WTC11 (cell line): ENCODE measurements at regions not wholly inside any gene's neighbourhood (a gene's known extent, or its start where the extent isn't known, plus 50 kb on each side); places are given as distances from the start of the nearest gene placed in this dataset.

Experiments used
- ATAC-seq: fragments of 200-7000 bp; cut with Tn5 transposase; 2 replicates; pipeline ENCODE4 v1.10.0; 2021; ENCODE audit warnings: mild to moderate bottlenecking, moderate library complexity
- CTCF ChIA-PET: fragments of 300-600 bp; sonication (Branson Sonifier 250); formaldehyde crosslinking; loops from one replicate; lab custom pipeline; 2021; ENCODE audit warnings: antibody characterized with exemption; lab: Charles Lee
- POLR2A ChIA-PET: fragments of 350-600 bp; sonication (Branson Sonifier 250); formaldehyde crosslinking; loops from one replicate; lab custom pipeline; 2021; ENCODE audit warnings: antibody characterized with exemption; lab: Charles Lee
- DNase-seq: peaks from one replicate; pipeline ENCODE4 v3.0.0; 2021; ENCODE audit warnings: low spot score
- H3K27ac Mint-ChIP-seq: 2 replicates; pipeline ENCODE4 v1.8.0; 2021; ENCODE audit warnings: mixed read lengths
- H3K27me3 Mint-ChIP-seq: 2 replicates; pipeline ENCODE4 v1.8.0; 2021; ENCODE audit warnings: low read depth, mild to moderate bottlenecking, moderate library complexity, mixed read lengths
- H3K36me3 Mint-ChIP-seq: 2 replicates; pipeline ENCODE4 v1.8.0; 2021; ENCODE audit warnings: mixed read lengths
- H3K4me1 Mint-ChIP-seq: 2 replicates; pipeline ENCODE4 v1.8.0; 2022; ENCODE audit warnings: mixed read lengths
- H3K4me3 Mint-ChIP-seq: 2 replicates; pipeline ENCODE4 v1.8.0; 2021; ENCODE audit warnings: mild to moderate bottlenecking, moderate library complexity, mixed read lengths
- H3K9me3 Mint-ChIP-seq: 2 replicates; pipeline ENCODE4 v1.8.0; 2021; ENCODE audit warnings: mixed read lengths
- ELF4 ChIP-seq: sonication (generic); formaldehyde crosslinking; IDR thresholded peaks from 2 replicates; pipeline ENCODE4 v1.8.1; 2022; ENCODE audit warnings: low read depth, mild to moderate bottlenecking, moderate library complexity, missing genetic modification reagents
- EMX1 ChIP-seq: fragments of 250-450 bp; sonication (Bioruptor Pico); IDR thresholded peaks from 2 replicates; pipeline ENCODE4 v1.8.0; 2021; ENCODE audit warnings: mild to moderate bottlenecking
- ETV6 ChIP-seq: sonication (generic); formaldehyde crosslinking; IDR thresholded peaks from 2 replicates; pipeline ENCODE4 v1.8.1; 2022; ENCODE audit warnings: mild to moderate bottlenecking, missing genetic modification reagents
- FOXJ3 ChIP-seq: sonication (generic); formaldehyde crosslinking; IDR thresholded peaks from 2 replicates; pipeline ENCODE4 v1.9.0; 2021; ENCODE audit warnings: missing genetic modification reagents, mild to moderate bottlenecking, borderline replicate concordance
- FOXK1 ChIP-seq: sonication (generic); formaldehyde crosslinking; IDR thresholded peaks from 2 replicates; pipeline ENCODE4 v1.8.0; 2022; ENCODE audit warnings: mild to moderate bottlenecking, moderate library complexity, missing genetic modification reagents
- JUN ChIP-seq: sonication (generic); formaldehyde crosslinking; IDR thresholded peaks from 2 replicates; pipeline ENCODE4 v1.8.0; 2023; ENCODE audit warnings: mild to moderate bottlenecking, missing genetic modification reagents
- KAT7 ChIP-seq: sonication (generic); formaldehyde crosslinking; IDR thresholded peaks from 2 replicates; pipeline ENCODE4 v1.8.1; 2023; ENCODE audit warnings: missing genetic modification reagents, mild to moderate bottlenecking, borderline replicate concordance
- MYBL2 ChIP-seq: sonication (generic); formaldehyde crosslinking; IDR thresholded peaks from 2 replicates; pipeline ENCODE4 v1.8.1; 2023; ENCODE audit warnings: mild to moderate bottlenecking, moderate library complexity, missing genetic modification reagents
- NR2C2 ChIP-seq: sonication (generic); formaldehyde crosslinking; IDR thresholded peaks from 2 replicates; pipeline ENCODE4 v1.8.0; 2022; ENCODE audit warnings: mild to moderate bottlenecking, missing genetic modification reagents
- NR3C1 ChIP-seq: sonication (generic); formaldehyde crosslinking; conservative IDR thresholded peaks from 2 replicates; pipeline ENCODE4 v1.8.1; 2023; ENCODE audit warnings: low read depth, mild to moderate bottlenecking, missing genetic modification reagents
- PRRX2 ChIP-seq: fragments of 250-450 bp; sonication (Bioruptor Pico); IDR thresholded peaks from 2 replicates; pipeline ENCODE4 v1.8.0; 2021; ENCODE audit warnings: mild to moderate bottlenecking
- RORB ChIP-seq: fragments of 250-450 bp; sonication (Bioruptor Pico); IDR thresholded peaks from 2 replicates; pipeline ENCODE4 v1.9.0; 2021; ENCODE audit warnings: mild to moderate bottlenecking
- SMAD3 ChIP-seq: sonication (generic); formaldehyde crosslinking; IDR thresholded peaks from 2 replicates; pipeline ENCODE4 v1.8.0; 2022; ENCODE audit warnings: missing genetic modification reagents, mild to moderate bottlenecking, borderline replicate concordance
- SMAD4 ChIP-seq: sonication (generic); formaldehyde crosslinking; IDR thresholded peaks from 2 replicates; pipeline ENCODE4 v1.8.0; 2022; ENCODE audit warnings: mild to moderate bottlenecking, missing genetic modification reagents
- SOX15 ChIP-seq: fragments of 250-450 bp; sonication (Bioruptor Pico); IDR thresholded peaks from 2 replicates; pipeline ENCODE4 v1.9.0; 2021; ENCODE audit warnings: mild to moderate bottlenecking
- TCF7 ChIP-seq: sonication (generic); formaldehyde crosslinking; IDR thresholded peaks from 2 replicates; pipeline ENCODE4 v1.8.0; 2022; ENCODE audit warnings: mild to moderate bottlenecking, low read depth, missing genetic modification reagents, moderate library complexity
- TEAD1 ChIP-seq: sonication (generic); formaldehyde crosslinking; IDR thresholded peaks from 2 replicates; pipeline ENCODE4 v1.8.0; 2022; ENCODE audit warnings: mild to moderate bottlenecking, missing genetic modification reagents
- TEAD4 ChIP-seq: sonication (generic); formaldehyde crosslinking; IDR thresholded peaks from 2 replicates; pipeline ENCODE4 v1.8.0; 2022; ENCODE audit warnings: mild to moderate bottlenecking, missing genetic modification reagents
- ZNF121 ChIP-seq: sonication (generic); formaldehyde crosslinking; IDR thresholded peaks from 2 replicates; pipeline ENCODE4 v1.8.0; 2023; ENCODE audit warnings: missing genetic modification reagents
- ZNF219 ChIP-seq: sonication (generic); formaldehyde crosslinking; IDR thresholded peaks from 2 replicates; pipeline ENCODE4 v1.8.0; 2023; ENCODE audit warnings: missing genetic modification reagents, mild to moderate bottlenecking, borderline replicate concordance
- ZNF232 ChIP-seq: sonication (generic); formaldehyde crosslinking; IDR thresholded peaks from 2 replicates; pipeline ENCODE4 v1.8.0; 2022; ENCODE audit warnings: mild to moderate bottlenecking, missing genetic modification reagents
- ZNF263 ChIP-seq: sonication (generic); formaldehyde crosslinking; IDR thresholded peaks from 2 replicates; pipeline ENCODE4 v1.8.1; 2022; ENCODE audit warnings: low read depth, mild to moderate bottlenecking, moderate library complexity, missing genetic modification reagents
- ZNF416 ChIP-seq: fragments of 250-450 bp; sonication (Bioruptor Pico); IDR thresholded peaks from 2 replicates; pipeline ENCODE4 v1.9.0; 2021; ENCODE audit warnings: mild to moderate bottlenecking, inconsistent platforms
- ZNF423 ChIP-seq: fragments of 250-450 bp; sonication (Bioruptor Pico); IDR thresholded peaks from 2 replicates; pipeline ENCODE4 v2.1.2; 2022; ENCODE audit warnings: mild to moderate bottlenecking, moderate library complexity
- TF ChIP-seq, protein P1 (sequence below): sonication (generic); formaldehyde crosslinking; conservative IDR thresholded peaks from 2 replicates; pipeline ENCODE4 v1.8.1; 2022; ENCODE audit warnings: mild to moderate bottlenecking, missing genetic modification reagents
- TF ChIP-seq, protein P2 (sequence below): sonication (generic); formaldehyde crosslinking; IDR thresholded peaks from 2 replicates; pipeline ENCODE4 v1.8.1; 2023; ENCODE audit warnings: mild to moderate bottlenecking, moderate library complexity, missing genetic modification reagents
- TF ChIP-seq, protein P3 (sequence below): sonication (generic); formaldehyde crosslinking; IDR thresholded peaks from 2 replicates; pipeline ENCODE4 v1.8.1; 2022; ENCODE audit warnings: low read depth, mild to moderate bottlenecking, moderate library complexity, missing genetic modification reagents, borderline replicate concordance
- TF ChIP-seq, protein P4 (sequence below): sonication (generic); formaldehyde crosslinking; IDR thresholded peaks from 2 replicates; pipeline ENCODE4 v1.8.1; 2022; ENCODE audit warnings: mild to moderate bottlenecking, moderate library complexity, missing genetic modification reagents
- TF ChIP-seq, protein P5 (sequence below): sonication (generic); formaldehyde crosslinking; IDR thresholded peaks from 2 replicates; pipeline ENCODE4 v1.8.1; 2023; ENCODE audit warnings: mild to moderate bottlenecking, missing genetic modification reagents, moderate library complexity
- TF ChIP-seq, protein P6 (sequence below): sonication (generic); formaldehyde crosslinking; conservative IDR thresholded peaks from 2 replicates; pipeline ENCODE4 v1.8.1; 2023; ENCODE audit warnings: mild to moderate bottlenecking, low read depth, missing genetic modification reagents, moderate library complexity
- TF ChIP-seq, protein P7 (sequence below): sonication (generic); formaldehyde crosslinking; IDR thresholded peaks from 2 replicates; pipeline ENCODE4 v1.8.1; 2023; ENCODE audit warnings: mild to moderate bottlenecking, missing genetic modification reagents, moderate library complexity

DNA sequence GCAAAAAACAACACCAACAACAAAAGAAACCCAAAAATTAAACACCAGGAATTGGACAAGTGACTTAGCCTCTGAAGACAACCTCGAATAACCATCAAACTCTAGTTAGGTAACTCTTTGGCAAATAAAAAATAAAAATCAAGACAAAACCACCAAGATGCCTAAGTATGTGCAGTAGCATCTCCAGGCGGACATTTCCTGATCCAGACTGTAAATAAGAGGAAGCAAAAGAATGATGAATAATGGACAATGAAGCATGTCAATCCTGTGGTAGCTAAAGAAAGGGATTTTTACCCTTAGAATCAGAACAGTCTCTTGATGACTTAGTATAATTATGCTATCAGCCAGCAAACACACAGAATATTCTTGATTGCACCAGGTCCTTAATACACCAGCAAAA is 276.7 kb upstream of the DIAPH2 start (continued):
- TF ChIP-seq, protein P1, sequence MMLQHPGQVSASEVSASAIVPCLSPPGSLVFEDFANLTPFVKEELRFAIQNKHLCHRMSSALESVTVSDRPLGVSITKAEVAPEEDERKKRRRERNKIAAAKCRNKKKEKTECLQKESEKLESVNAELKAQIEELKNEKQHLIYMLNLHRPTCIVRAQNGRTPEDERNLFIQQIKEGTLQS (CRISPR knock-in tag): no peak
- no peak for TF ChIP-seq ZNF263
- no peak for TF ChIP-seq FOXJ3 (CRISPR knock-in tag)
- no peak for TF ChIP-seq ZNF232 (CRISPR knock-in tag)
- no peak for TF ChIP-seq MYBL2 (CRISPR knock-in tag)
- TF ChIP-seq, protein P2, sequence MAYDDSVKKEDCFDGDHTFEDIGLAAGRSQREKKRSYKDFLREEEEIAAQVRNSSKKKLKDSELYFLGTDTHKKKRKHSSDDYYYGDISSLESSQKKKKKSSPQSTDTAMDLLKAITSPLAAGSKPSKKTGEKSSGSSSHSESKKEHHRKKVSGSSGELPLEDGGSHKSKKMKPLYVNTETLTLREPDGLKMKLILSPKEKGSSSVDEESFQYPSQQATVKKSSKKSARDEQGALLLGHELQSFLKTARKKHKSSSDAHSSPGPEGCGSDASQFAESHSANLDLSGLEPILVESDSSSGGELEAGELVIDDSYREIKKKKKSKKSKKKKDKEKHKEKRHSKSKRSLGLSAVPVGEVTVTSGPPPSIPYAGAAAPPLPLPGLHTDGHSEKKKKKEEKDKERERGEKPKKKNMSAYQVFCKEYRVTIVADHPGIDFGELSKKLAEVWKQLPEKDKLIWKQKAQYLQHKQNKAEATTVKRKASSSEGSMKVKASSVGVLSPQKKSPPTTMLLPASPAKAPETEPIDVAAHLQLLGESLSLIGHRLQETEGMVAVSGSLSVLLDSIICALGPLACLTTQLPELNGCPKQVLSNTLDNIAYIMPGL (CRISPR knock-in tag): no peak
- no peak for TF ChIP-seq TEAD1 (CRISPR knock-in tag)
- no peak for TF ChIP-seq ETV6 (CRISPR knock-in tag)

DNA sequence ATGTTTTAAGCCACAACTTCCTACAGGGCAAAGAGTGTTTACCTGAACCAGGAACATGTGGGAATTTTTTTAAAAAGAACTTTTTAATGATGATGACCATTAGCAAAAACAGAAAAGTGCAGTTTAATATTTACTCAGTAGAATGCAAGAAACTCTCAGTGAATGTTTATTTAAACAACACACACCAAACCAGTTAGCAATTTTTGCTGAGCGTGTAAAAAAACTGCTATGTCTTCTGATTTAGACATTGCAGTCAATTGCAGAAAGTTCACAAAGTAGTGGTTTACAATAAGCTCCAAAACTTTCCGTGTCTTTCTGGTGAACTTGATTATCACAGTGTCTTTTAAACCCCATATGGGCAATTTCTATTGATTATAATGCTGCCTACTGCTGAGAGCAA is 273.7 kb upstream of the DIAPH2 start:
- no peaks in the 10 kb centered on the region for H3K9me3 Mint-ChIP-seq
- no peak for TF ChIP-seq ELF4 (CRISPR knock-in tag)
- no peak for TF ChIP-seq JUN (CRISPR knock-in tag)
- TF ChIP-seq TEAD4: no peak
- no peak for TF ChIP-seq PRRX2 (CRISPR knock-in tag)
- TF ChIP-seq, protein P3, sequence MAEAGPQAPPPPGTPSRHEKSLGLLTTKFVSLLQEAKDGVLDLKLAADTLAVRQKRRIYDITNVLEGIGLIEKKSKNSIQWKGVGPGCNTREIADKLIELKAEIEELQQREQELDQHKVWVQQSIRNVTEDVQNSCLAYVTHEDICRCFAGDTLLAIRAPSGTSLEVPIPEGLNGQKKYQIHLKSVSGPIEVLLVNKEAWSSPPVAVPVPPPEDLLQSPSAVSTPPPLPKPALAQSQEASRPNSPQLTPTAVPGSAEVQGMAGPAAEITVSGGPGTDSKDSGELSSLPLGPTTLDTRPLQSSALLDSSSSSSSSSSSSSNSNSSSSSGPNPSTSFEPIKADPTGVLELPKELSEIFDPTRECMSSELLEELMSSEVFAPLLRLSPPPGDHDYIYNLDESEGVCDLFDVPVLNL: no peak
- no peak for TF ChIP-seq RORB (CRISPR knock-in tag)
- TF ChIP-seq, protein P4, sequence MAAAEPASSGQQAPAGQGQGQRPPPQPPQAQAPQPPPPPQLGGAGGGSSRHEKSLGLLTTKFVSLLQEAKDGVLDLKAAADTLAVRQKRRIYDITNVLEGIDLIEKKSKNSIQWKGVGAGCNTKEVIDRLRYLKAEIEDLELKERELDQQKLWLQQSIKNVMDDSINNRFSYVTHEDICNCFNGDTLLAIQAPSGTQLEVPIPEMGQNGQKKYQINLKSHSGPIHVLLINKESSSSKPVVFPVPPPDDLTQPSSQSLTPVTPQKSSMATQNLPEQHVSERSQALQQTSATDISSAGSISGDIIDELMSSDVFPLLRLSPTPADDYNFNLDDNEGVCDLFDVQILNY (CRISPR knock-in tag): no peak
- no peak for TF ChIP-seq EMX1 (CRISPR knock-in tag)
- TF ChIP-seq SOX15 (CRISPR knock-in tag): no peak
- TF ChIP-seq, protein P5, sequence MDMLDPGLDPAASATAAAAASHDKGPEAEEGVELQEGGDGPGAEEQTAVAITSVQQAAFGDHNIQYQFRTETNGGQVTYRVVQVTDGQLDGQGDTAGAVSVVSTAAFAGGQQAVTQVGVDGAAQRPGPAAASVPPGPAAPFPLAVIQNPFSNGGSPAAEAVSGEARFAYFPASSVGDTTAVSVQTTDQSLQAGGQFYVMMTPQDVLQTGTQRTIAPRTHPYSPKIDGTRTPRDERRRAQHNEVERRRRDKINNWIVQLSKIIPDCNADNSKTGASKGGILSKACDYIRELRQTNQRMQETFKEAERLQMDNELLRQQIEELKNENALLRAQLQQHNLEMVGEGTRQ (CRISPR knock-in tag): no peak
- TF ChIP-seq TCF7 (CRISPR knock-in tag): no peak
- TF ChIP-seq ZNF121 (CRISPR knock-in tag): no peak
- TF ChIP-seq ZNF219 (CRISPR knock-in tag): no peak
- no peak for TF ChIP-seq SMAD3
- ATAC-seq: no peak

DNA sequence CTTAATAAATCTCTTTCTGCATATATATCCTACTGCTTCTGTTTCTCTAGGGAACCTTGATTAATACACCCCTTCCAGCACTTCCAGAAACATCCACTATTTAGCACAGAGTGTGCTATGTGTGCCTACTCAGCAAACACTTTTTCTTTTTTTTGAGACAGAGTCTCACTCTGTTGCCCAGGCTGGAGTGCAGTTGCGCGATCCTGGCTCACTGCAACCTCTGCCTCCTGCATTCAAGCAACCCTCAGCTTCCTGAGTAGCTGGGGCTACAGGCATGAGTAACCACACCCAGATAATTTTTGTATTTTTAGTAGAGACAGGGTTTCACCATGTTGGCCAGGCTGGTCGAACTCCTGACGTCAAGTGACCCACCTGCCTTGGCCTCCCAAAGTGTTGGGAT is 266.9 kb upstream of the DIAPH2 start:
- ATAC-seq (no peak), DNase-seq (no peak)
- Mint-ChIP-seq H3K27ac (no peak overlapping the region), H3K4me1 (0 out of 2 replicates have a peak, but pooled peaks cover 4% of the 10 kb centered on the region), H3K36me3 (no peaks in the 10 kb centered on the region), H3K9me3 (no peaks in the 10 kb centered on the region), H3K27me3 (no peaks in the 10 kb centered on the region), H3K4me3 (no peak overlapping the region)
- CTCF ChIA-PET: no interaction called here
- POLR2A ChIA-PET: no interaction called here
- TF ChIP-seq NR2C2: no peak
- TF ChIP-seq, protein P6, sequence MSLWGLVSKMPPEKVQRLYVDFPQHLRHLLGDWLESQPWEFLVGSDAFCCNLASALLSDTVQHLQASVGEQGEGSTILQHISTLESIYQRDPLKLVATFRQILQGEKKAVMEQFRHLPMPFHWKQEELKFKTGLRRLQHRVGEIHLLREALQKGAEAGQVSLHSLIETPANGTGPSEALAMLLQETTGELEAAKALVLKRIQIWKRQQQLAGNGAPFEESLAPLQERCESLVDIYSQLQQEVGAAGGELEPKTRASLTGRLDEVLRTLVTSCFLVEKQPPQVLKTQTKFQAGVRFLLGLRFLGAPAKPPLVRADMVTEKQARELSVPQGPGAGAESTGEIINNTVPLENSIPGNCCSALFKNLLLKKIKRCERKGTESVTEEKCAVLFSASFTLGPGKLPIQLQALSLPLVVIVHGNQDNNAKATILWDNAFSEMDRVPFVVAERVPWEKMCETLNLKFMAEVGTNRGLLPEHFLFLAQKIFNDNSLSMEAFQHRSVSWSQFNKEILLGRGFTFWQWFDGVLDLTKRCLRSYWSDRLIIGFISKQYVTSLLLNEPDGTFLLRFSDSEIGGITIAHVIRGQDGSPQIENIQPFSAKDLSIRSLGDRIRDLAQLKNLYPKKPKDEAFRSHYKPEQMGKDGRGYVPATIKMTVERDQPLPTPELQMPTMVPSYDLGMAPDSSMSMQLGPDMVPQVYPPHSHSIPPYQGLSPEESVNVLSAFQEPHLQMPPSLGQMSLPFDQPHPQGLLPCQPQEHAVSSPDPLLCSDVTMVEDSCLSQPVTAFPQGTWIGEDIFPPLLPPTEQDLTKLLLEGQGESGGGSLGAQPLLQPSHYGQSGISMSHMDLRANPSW: no peak
- TF ChIP-seq ZNF423 (CRISPR knock-in tag): no peak
- TF ChIP-seq, protein P7, sequence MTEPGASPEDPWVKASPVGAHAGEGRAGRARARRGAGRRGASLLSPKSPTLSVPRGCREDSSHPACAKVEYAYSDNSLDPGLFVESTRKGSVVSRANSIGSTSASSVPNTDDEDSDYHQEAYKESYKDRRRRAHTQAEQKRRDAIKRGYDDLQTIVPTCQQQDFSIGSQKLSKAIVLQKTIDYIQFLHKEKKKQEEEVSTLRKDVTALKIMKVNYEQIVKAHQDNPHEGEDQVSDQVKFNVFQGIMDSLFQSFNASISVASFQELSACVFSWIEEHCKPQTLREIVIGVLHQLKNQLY (CRISPR knock-in tag): no peak
- TF ChIP-seq KAT7 (CRISPR knock-in tag): no peak
- no peak for TF ChIP-seq TEAD1 (CRISPR knock-in tag)
- no peak for TF ChIP-seq FOXK1 (CRISPR knock-in tag)
- TF ChIP-seq ZNF416 (CRISPR knock-in tag): no peak
- TF ChIP-seq NR3C1 (CRISPR knock-in tag): no peak
- TF ChIP-seq SMAD4 (CRISPR knock-in tag): no peak

More for the DNA sequence above, 273.7 kb upstream of the DIAPH2 start:
- CTCF ChIA-PET: no interaction called here
- POLR2A ChIA-PET: no interaction called here
- peaks cover 25% of the 10 kb centered on the region for H3K4me1 Mint-ChIP-seq
- H3K4me3 Mint-ChIP-seq: no peak overlapping the region
- H3K27ac Mint-ChIP-seq: no peak overlapping the region
- H3K36me3 Mint-ChIP-seq: no peaks in the 10 kb centered on the region
- no peaks in the 10 kb centered on the region for H3K27me3 Mint-ChIP-seq
- no peak for DNase-seq
